ENCODE measurements at regions not wholly inside any gene's neighbourhood (a gene's known extent, or its start where the extent isn't known, plus 50 kb on each side); places are given as distances from the start of the nearest gene placed in this dataset.

- Histone ChIP-seq H2AFZ (no peak overlapping the region), H3K79me2 (no peaks in the 10 kb centered on the region), H3K4me1 (ENCODE audit: insufficient read depth) (no peaks in the 10 kb centered on the region), H3K4me3 (peak overlapping the region; percentile 50), H3K4me2 (peak overlapping the region; percentile 95), H3K27me3 (peaks cover 38% of the 10 kb centered on the region), H3K9me2 (replicated peaks; ENCODE audit: insufficient read depth) (no peaks in the 10 kb centered on the region), H3K9me3 (ENCODE audit: low read depth) (no peaks in the 10 kb centered on the region), H3K36me3 (replicated peaks; ENCODE audit: insufficient read depth, low read depth) (no peaks in the 10 kb centered on the region), H3K27ac (no peak overlapping the region), H4K20me1 (ENCODE audit: insufficient read depth, poor library complexity, severe bottlenecking) (no peaks in the 10 kb centered on the region)
- peak; percentile 66 for TF ChIP-seq EZH2 (IDR thresholded peaks at IDR 0.05; ENCODE audit: borderline replicate concordance)
- TF ChIP-seq CTCF (IDR thresholded peaks at IDR 0.05; ENCODE audit: poor library complexity), result no peak
- no peak for TF ChIP-seq EZH2phosphoT487 (IDR thresholded peaks at IDR 0.05; ENCODE audit: low read depth, severe bottlenecking, unreplicated experiment)
- 5% methylated on average over 19 of the region's 19 CpGs for WGBS (ENCODE audit: low lambda C conversion rate, missing lambda C conversion rate)
- DNase-seq (ENCODE audit: low spot score), result no peak
Measured at GRCh38 chr13:107865643-107866031, 349.7 kb downstream of the LIG4 start.

- Histone ChIP-seq H4K20me1 (ENCODE audit: insufficient read depth, poor library complexity, severe bottlenecking) (no peaks in the 10 kb centered on the region), H3K27me3 (peaks cover 36% of the 10 kb centered on the region), H3K36me3 (replicated peaks; ENCODE audit: insufficient read depth, low read depth) (no peaks in the 10 kb centered on the region), H3K79me2 (no peaks in the 10 kb centered on the region), H3K4me2 (peak overlapping the region; percentile 95), H3K9me3 (ENCODE audit: low read depth) (no peaks in the 10 kb centered on the region), H3K9me2 (replicated peaks; ENCODE audit: insufficient read depth) (no peaks in the 10 kb centered on the region), H3K4me1 (ENCODE audit: insufficient read depth) (no peaks in the 10 kb centered on the region), H3K27ac (no peak overlapping the region), H2AFZ (no peak overlapping the region), H3K4me3 (peak overlapping the region; percentile 50)
- no peak for DNase-seq (ENCODE audit: low spot score)
- TF ChIP-seq CTCF (IDR thresholded peaks at IDR 0.05; ENCODE audit: poor library complexity) (no peak), EZH2phosphoT487 (IDR thresholded peaks at IDR 0.05; ENCODE audit: low read depth, severe bottlenecking, unreplicated experiment) (no peak), EZH2 (IDR thresholded peaks at IDR 0.05; ENCODE audit: borderline replicate concordance) (no peak)
- WGBS (ENCODE audit: low lambda C conversion rate, missing lambda C conversion rate), result 51% methylated on average over 2 of the region's 2 CpGs
Measured at GRCh38 chr13:107865318-107865575, 350.1 kb downstream of the LIG4 start.

DNA sequence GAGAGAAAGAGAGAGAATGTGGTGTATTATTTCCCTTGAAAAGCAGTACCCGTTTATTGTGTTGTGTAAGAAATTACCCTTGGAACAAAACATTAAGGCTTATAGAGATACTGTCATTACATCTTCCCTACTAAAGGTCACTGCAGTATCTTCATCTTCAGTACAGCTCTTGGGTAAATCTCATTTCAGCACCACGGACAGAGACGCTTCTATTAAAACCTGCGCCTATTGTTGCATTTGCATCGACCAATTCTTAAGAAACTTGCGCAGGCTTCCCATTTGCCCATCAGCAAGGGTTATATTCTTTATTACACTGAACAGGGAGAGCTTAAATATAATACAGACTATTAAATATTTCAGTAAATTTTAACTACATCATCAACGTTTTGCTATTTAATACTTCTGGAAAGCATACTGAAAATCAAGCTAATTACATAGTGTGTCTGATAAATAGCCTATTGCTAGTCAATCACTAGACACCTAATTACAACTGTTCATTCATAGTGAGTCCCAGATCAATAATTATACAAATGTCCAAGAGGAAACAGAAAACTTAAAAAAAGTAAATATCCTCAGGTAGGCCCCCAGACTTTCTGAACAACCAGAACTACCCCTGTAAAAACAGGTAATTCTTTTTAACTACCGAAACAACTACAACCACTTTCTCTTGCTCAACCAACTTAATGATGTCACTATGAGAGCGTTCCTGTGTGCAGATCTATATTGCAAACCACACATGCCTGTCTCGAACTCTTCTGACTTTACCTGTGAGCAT lies 350.6 kb downstream of the LIG4 start:
- no peaks in the 10 kb centered on the region for H3K79me2 ChIP-seq
- no peaks in the 10 kb centered on the region for H3K9me3 ChIP-seq (ENCODE audit: low read depth)
- H3K9me2 ChIP-seq (replicated peaks; ENCODE audit: insufficient read depth), result no peaks in the 10 kb centered on the region
- H3K4me1 ChIP-seq (ENCODE audit: insufficient read depth), result no peaks in the 10 kb centered on the region
- no peak overlapping the region for H2AFZ ChIP-seq
- H4K20me1 ChIP-seq (ENCODE audit: insufficient read depth, poor library complexity, severe bottlenecking), result no peaks in the 10 kb centered on the region
- DNase-seq (ENCODE audit: low spot score), result peak; percentile 84
- H3K4me3 ChIP-seq, result no peak overlapping the region
- peaks cover 31% of the 10 kb centered on the region for H3K27me3 ChIP-seq
- H3K36me3 ChIP-seq (replicated peaks; ENCODE audit: insufficient read depth, low read depth), result no peaks in the 10 kb centered on the region
- H3K4me2 ChIP-seq, result peak overlapping the region; percentile 95
- WGBS (ENCODE audit: low lambda C conversion rate, missing lambda C conversion rate), result 32% methylated on average over 10 of the region's 10 CpGs
- TF ChIP-seq EZH2phosphoT487 (IDR thresholded peaks at IDR 0.05; ENCODE audit: low read depth, severe bottlenecking, unreplicated experiment) (no peak), EZH2 (IDR thresholded peaks at IDR 0.05; ENCODE audit: borderline replicate concordance) (no peak), CTCF (IDR thresholded peaks at IDR 0.05; ENCODE audit: poor library complexity) (no peak)
- H3K27ac ChIP-seq, result no peak overlapping the region

Measured in hepatocyte (in vitro differentiated cells).